ENCODE measurements at regions not wholly inside any gene's neighbourhood (a gene's known extent, or its start where the extent isn't known, plus 50 kb on each side); places are given as distances from the start of the nearest gene placed in this dataset.

DNA sequence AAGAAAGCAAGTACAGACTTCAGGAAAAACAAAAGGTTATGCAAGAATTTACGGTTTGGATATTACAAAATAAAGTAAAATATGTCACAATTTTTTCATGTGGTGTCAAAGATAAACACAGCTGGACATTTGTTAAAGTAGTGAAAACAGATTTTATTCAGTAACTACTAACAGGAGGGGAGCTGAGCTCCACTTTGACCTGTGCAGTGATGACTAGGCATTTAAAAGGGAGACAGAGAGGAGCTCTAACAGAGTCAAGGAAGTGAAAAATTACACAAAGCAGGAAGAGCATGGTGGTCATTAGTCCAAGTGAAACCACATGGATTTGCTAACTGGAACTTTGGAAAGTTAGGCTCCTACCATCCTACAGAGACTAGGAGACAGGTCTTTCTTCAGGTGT, 263.6 kb upstream of the PCSK5 start:
- TF ChIP-seq POLR2AphosphoS5 (IDR thresholded peaks at IDR 0.05) (no peak), POLR2A (IDR thresholded peaks at IDR 0.05) (no peak)
- WGBS, 5 donors = 39 to 57% (median 46%) methylated on average over 1 of the region's 1 CpG

GRCh38 chr9:75628952-75629351, 261.5 kb upstream of the PCSK5 start:
- Histone ChIP-seq H3K4me1 (no peaks in the 10 kb centered on the region), H3K27me3 (peaks cover 0 to 10% (median 0%) of the 10 kb centered on the region in 3 donors), H3K27ac (no peak overlapping the region), H3K4me3 (no peak overlapping the region), H3K9me3 (peaks cover 0 to 3% (median under 1%) of the 10 kb centered on the region in 4 donors), H3K36me3 (no peaks in the 10 kb centered on the region)
- TF ChIP-seq EP300 (IDR thresholded peaks at IDR 0.05) (no peak), CTCF (IDR thresholded peaks at IDR 0.05) (no peak), POLR2AphosphoS5 (IDR thresholded peaks at IDR 0.05) (no peak), POLR2A (IDR thresholded peaks at IDR 0.05) (no peak)
- no peak for DNase-seq
- intact Hi-C loops (cut with DNase I; ENCODE audit: low total_unique reads) = no loop called here
- WGBS, 5 donors = 37 to 65% (median 57%) methylated on average over 3 of the region's 3 CpGs

More for the DNA sequence above, 263.6 kb upstream of the PCSK5 start:
- H3K36me3 ChIP-seq = no peaks in the 10 kb centered on the region
- peaks cover 0 to 7% (median 1%) of the 10 kb centered on the region in 4 donors for H3K9me3 ChIP-seq
- H3K4me3 ChIP-seq = no peak overlapping the region
- H3K27ac ChIP-seq = no peak overlapping the region
- DNase-seq = no peak
- intact Hi-C loops (cut with DNase I; ENCODE audit: low total_unique reads) = no loop called here
- no peaks in the 10 kb centered on the region for H3K4me1 ChIP-seq
- H3K27me3 ChIP-seq = peaks cover 0 to 10% (median 0%) of the 10 kb centered on the region in 3 donors

- no peak for TF ChIP-seq POLR2A (IDR thresholded peaks at IDR 0.05)
- no peak for TF ChIP-seq EP300 (IDR thresholded peaks at IDR 0.05)
- no peak for TF ChIP-seq CTCF (IDR thresholded peaks at IDR 0.05)
- TF ChIP-seq POLR2AphosphoS5 (IDR thresholded peaks at IDR 0.05) = no peak
- Histone ChIP-seq H3K4me3 (no peak overlapping the region), H3K9me3 (no peaks in the 10 kb centered on the region), H3K4me1 (no peaks in the 10 kb centered on the region), H3K27me3 (no peaks in the 10 kb centered on the region), H3K36me3 (no peaks in the 10 kb centered on the region), H3K27ac (no peak overlapping the region)
- DNase-seq = no peak
- 60 to 73% (median 66%) methylated on average over 7 of the region's 7 CpGs for WGBS, 5 donors
- intact Hi-C loops (cut with DNase I; ENCODE audit: low total_unique reads) = no loop called here
Observed at GRCh38 chr9:75633451-75634057, 256.9 kb upstream of the PCSK5 start.

GRCh38 chr9:75636427-75637045, 253.9 kb upstream of the PCSK5 start:
- TF ChIP-seq POLR2AphosphoS5 (IDR thresholded peaks at IDR 0.05) (no peak), CTCF (IDR thresholded peaks at IDR 0.05) (no peak), POLR2A (IDR thresholded peaks at IDR 0.05) (no peak), EP300 (IDR thresholded peaks at IDR 0.05) (no peak)
- DNase-seq = no peak
- Histone ChIP-seq H3K4me1 (no peaks in the 10 kb centered on the region), H3K36me3 (no peaks in the 10 kb centered on the region), H3K27ac (no peak overlapping the region), H3K9me3 (no peaks in the 10 kb centered on the region), H3K27me3 (no peaks in the 10 kb centered on the region), H3K4me3 (no peak overlapping the region)
- intact Hi-C loops (cut with DNase I; ENCODE audit: low total_unique reads) = no loop called here
- 72 to 86% (median 80%) methylated on average over 3 to 4 of the region's 4 CpGs for WGBS, 5 donors

All from stomach (tissue), 8 donors.